Neural cell (in vitro differentiated cells): ENCODE measurements at regions not wholly inside any gene's neighbourhood (a gene's known extent, or its start where the extent isn't known, plus 50 kb on each side); places are given as distances from the start of the nearest gene placed in this dataset.

Experiments used
- H2AFZ ChIP-seq: fragments of 200-600, 300-800 bp; sonication (generic), shearing (Covaris generic); 2 replicates; pipeline ENCODE4 v1.6.0; 2014; ENCODE audit warnings: low read depth, mild to moderate bottlenecking, antibody characterized with exemption, low read length, moderate library complexity
- H3F3A ChIP-seq: fragments of 200-600 bp; shearing (Covaris generic); 2 replicates; pipeline ENCODE4 v1.6.1; 2016; ENCODE audit warnings: mild to moderate bottlenecking, moderate library complexity, mixed read lengths, antibody characterized with exemption, low read length; ENCODE audit not compliant: insufficient read depth, poor library complexity, severe bottlenecking
- H3K27ac ChIP-seq: fragments of 200-600, 300-800 bp; sonication (generic), shearing (Covaris generic); 2 replicates; pipeline ENCODE4 v1.5.1; 2014; ENCODE audit warnings: mild to moderate bottlenecking, low read length, moderate library complexity
- H3K27me3 ChIP-seq: fragments of 300-800, 200-600 bp; sonication (generic), shearing (Covaris generic); 2 replicates; pipeline ENCODE4 v1.6.0; 2014; ENCODE audit warnings: mild to moderate bottlenecking, low read depth, low read length, moderate library complexity; ENCODE audit not compliant: insufficient read depth
- H3K36me3 ChIP-seq: fragments of 300-800, 200-600 bp; sonication (generic), shearing (Covaris generic); 2 replicates; pipeline ENCODE4 v1.5.1; 2014; ENCODE audit warnings: mild to moderate bottlenecking, antibody characterized with exemption, low read length, moderate library complexity; ENCODE audit not compliant: insufficient read depth
- H3K4me2 ChIP-seq: fragments of 300-800, 200-600 bp; sonication (generic), shearing (Covaris generic); 2 replicates; pipeline ENCODE4 v1.6.0; 2014; ENCODE audit warnings: mild to moderate bottlenecking, low read length
- H3K4me3 ChIP-seq: fragments of 300-800, 200-600 bp; sonication (generic), shearing (Covaris generic); 2 replicates; pipeline ENCODE4 v1.5.1; 2014; ENCODE audit warnings: mild to moderate bottlenecking, low read length, moderate library complexity
- H3K79me2 ChIP-seq: fragments of 200-600 bp; shearing (Covaris generic); replicated peaks from 2 replicates; pipeline ENCODE4 v1.6.0; 2014; ENCODE audit warnings: mild to moderate bottlenecking, low read length, moderate library complexity; ENCODE audit not compliant: insufficient read depth
- H3K9ac ChIP-seq: fragments of 300-800, 200-600 bp; sonication (generic), shearing (Covaris generic); 2 replicates; pipeline ENCODE4 v1.6.1; 2016; ENCODE audit warnings: mild to moderate bottlenecking, low read length, mixed read lengths
- H3K9me2 ChIP-seq: fragments of 200-600 bp; shearing (Covaris generic); 2 replicates; pipeline ENCODE4 v1.6.1; 2016; ENCODE audit warnings: mild to moderate bottlenecking, low read length, mixed read lengths; ENCODE audit not compliant: insufficient read depth
- H3K9me3 ChIP-seq: fragments of 200-600, 300-800 bp; sonication (generic), shearing (Covaris generic); 2 replicates; pipeline ENCODE4 v1.6.1; 2016; ENCODE audit warnings: mild to moderate bottlenecking, mixed run types, low read length, moderate library complexity, mixed read lengths
- H4K20me1 ChIP-seq: fragments of 200-600 bp; shearing (Covaris generic); 2 replicates; pipeline ENCODE4 v1.6.1; 2016; ENCODE audit warnings: mild to moderate bottlenecking, mixed run types; ENCODE audit not compliant: insufficient read depth
- CTCF ChIP-seq: fragments of 450-650 bp; IDR thresholded peaks from 2 replicates; pipeline ENCODE4 v1.5.1; 2014; ENCODE audit warnings: antibody characterized with exemption, mild to moderate bottlenecking, moderate library complexity; ENCODE audit not compliant: poor library complexity, severe bottlenecking
- EP300 ChIP-seq: fragments of 450-650 bp; conservative IDR thresholded peaks from 2 replicates; pipeline ENCODE4 v1.6.1; 2014; ENCODE audit warnings: antibody characterized with exemption, mild to moderate bottlenecking, moderate library complexity; ENCODE audit not compliant: poor library complexity, severe bottlenecking
- EZH2 ChIP-seq: fragments of 200-600, 300-800 bp; shearing (Covaris generic), sonication (generic); IDR thresholded peaks from 2 replicates; pipeline ENCODE4 v1.6.1; 2014; ENCODE audit warnings: antibody characterized with exemption, low read length, borderline replicate concordance, mild to moderate bottlenecking; ENCODE audit not compliant: insufficient read depth, poor library complexity, severe bottlenecking
- MXI1 ChIP-seq: fragments of 450-650 bp; conservative IDR thresholded peaks from 2 replicates; pipeline ENCODE4 v1.6.1; 2014; ENCODE audit warnings: antibody characterized with exemption, mild to moderate bottlenecking; ENCODE audit not compliant: poor library complexity, severe bottlenecking
- POLR2AphosphoS5 ChIP-seq: IDR thresholded peaks from 2 replicates; pipeline ENCODE4 v1.6.1; 2012
- RAD21 ChIP-seq: fragments of 450-650 bp; conservative IDR thresholded peaks from 2 replicates; pipeline ENCODE4 v1.6.1; 2014; ENCODE audit warnings: antibody characterized with exemption, mild to moderate bottlenecking, moderate library complexity
- REST ChIP-seq: IDR thresholded peaks from 2 replicates; pipeline ENCODE4 v1.6.1; 2012; ENCODE audit warnings: borderline replicate concordance
- SMC3 ChIP-seq: fragments of 450-650 bp; conservative IDR thresholded peaks from 2 replicates; pipeline ENCODE4 v1.6.1; 2014; ENCODE audit warnings: antibody characterized with exemption, mild to moderate bottlenecking, moderate library complexity; ENCODE audit not compliant: poor library complexity
- TAF1 ChIP-seq: IDR thresholded peaks from 2 replicates; pipeline ENCODE4 v1.6.1; 2012; ENCODE audit warnings: low read depth

GRCh38 chr18:53682796-53683195 is 541.7 kb downstream of the MBD2 start:
- no peaks in the 10 kb centered on the region for H3K9me2 ChIP-seq
- no peaks in the 10 kb centered on the region for H3K79me2 ChIP-seq
- H2AFZ ChIP-seq: no peak overlapping the region
- no peaks in the 10 kb centered on the region for H3F3A ChIP-seq
- H3K9me3 ChIP-seq: no peaks in the 10 kb centered on the region
- TF ChIP-seq MXI1: no peak
- no peak for TF ChIP-seq SMC3
- no peak for TF ChIP-seq EP300
- H3K9ac ChIP-seq: no peak overlapping the region
- H3K27me3 ChIP-seq: no peaks in the 10 kb centered on the region
- H4K20me1 ChIP-seq: no peaks in the 10 kb centered on the region
- no peak overlapping the region for H3K4me2 ChIP-seq
- no peaks in the 10 kb centered on the region for H3K36me3 ChIP-seq
- no peak overlapping the region for H3K27ac ChIP-seq
- H3K4me3 ChIP-seq: no peak overlapping the region

GRCh38 chr18:53677480-53677879 is 547.0 kb downstream of the MBD2 start:
- no peaks in the 10 kb centered on the region for H4K20me1 ChIP-seq
- no peaks in the 10 kb centered on the region for H3F3A ChIP-seq
- no peaks in the 10 kb centered on the region for H3K36me3 ChIP-seq
- H3K9me2 ChIP-seq: no peaks in the 10 kb centered on the region
- no peak overlapping the region for H3K4me3 ChIP-seq
- TF ChIP-seq SMC3 (no peak), MXI1 (no peak), POLR2AphosphoS5 (no peak), REST (no peak), RAD21 (no peak), CTCF (no peak), EP300 (no peak)
- no peaks in the 10 kb centered on the region for H3K79me2 ChIP-seq
- no peak overlapping the region for H3K4me2 ChIP-seq
- H2AFZ ChIP-seq: no peak overlapping the region
- H3K27ac ChIP-seq: no peak overlapping the region
- H3K27me3 ChIP-seq: no peaks in the 10 kb centered on the region
- H3K9ac ChIP-seq: no peak overlapping the region
- no peaks in the 10 kb centered on the region for H3K9me3 ChIP-seq

GRCh38 chr18:53665701-53666100 is 558.8 kb downstream of the MBD2 start:
- H3K36me3 ChIP-seq: no peaks in the 10 kb centered on the region
- H3K4me2 ChIP-seq: no peak overlapping the region
- no peak overlapping the region for H3K27ac ChIP-seq
- no peaks in the 10 kb centered on the region for H3K9me3 ChIP-seq
- TF ChIP-seq EP300: no peak
- no peak for TF ChIP-seq TAF1
- TF ChIP-seq SMC3: no peak
- TF ChIP-seq REST: no peak
- TF ChIP-seq EZH2: no peak
- TF ChIP-seq MXI1: no peak
- TF ChIP-seq POLR2AphosphoS5: no peak
- TF ChIP-seq RAD21: no peak
- TF ChIP-seq CTCF: no peak
- H3K9ac ChIP-seq: no peak overlapping the region
- no peaks in the 10 kb centered on the region for H3K27me3 ChIP-seq
- H3K9me2 ChIP-seq: no peaks in the 10 kb centered on the region
- no peak overlapping the region for H3K4me3 ChIP-seq
- no peak overlapping the region for H2AFZ ChIP-seq
- H3F3A ChIP-seq: no peaks in the 10 kb centered on the region
- no peaks in the 10 kb centered on the region for H4K20me1 ChIP-seq
- no peaks in the 10 kb centered on the region for H3K79me2 ChIP-seq
